ENCODE measurements at regions not wholly inside any gene's neighbourhood (a gene's known extent, or its start where the extent isn't known, plus 50 kb on each side); places are given as distances from the start of the nearest gene placed in this dataset.
"Not testable (repeated sequence)": the region's sequence is repeated elsewhere in the genome, so short reads cannot be mapped to it uniquely, and the experiment has no call there.

DNA sequence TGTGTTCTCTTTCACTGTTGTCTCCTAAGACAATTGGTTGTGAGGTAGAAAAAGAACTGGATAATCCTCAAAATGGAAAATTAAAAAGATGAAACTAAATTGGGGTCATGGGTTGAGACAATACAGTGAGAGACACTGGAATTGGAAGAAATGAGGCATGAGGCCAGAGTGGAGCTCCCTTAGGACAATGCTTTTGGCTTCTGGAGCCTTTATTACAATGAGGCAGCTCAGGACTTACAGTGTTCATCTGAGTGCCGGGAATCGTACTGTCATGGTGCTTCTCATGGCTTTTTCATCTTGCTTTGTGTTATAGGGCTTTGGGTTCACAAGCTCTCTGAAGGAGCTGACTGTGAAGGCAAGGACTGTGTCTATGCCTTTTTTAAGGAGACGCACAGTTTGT, 293.5 kb downstream of the SOX2 start:
- no peak for DNase-seq

DNA sequence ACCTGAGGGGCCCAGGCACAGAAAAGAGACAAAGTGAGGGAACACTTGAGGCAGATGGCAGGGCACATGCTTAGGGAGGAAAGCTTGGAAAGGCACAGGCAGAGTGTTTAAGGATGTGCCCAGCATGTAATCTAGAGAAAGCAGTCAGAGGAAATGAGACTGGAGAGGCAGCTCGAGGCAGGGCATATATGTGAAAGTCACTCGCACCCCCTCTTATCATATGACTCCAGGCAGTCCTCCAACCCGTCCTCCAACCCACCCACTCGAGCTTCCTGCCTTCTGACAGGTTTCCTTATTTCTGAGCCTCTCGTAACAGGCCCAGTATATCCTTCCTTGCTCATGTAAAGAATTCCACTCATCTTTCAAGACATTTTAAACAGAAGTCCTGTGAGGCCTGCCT, 294.0 kb downstream of the SOX2 start:
- no peak for DNase-seq

DNA sequence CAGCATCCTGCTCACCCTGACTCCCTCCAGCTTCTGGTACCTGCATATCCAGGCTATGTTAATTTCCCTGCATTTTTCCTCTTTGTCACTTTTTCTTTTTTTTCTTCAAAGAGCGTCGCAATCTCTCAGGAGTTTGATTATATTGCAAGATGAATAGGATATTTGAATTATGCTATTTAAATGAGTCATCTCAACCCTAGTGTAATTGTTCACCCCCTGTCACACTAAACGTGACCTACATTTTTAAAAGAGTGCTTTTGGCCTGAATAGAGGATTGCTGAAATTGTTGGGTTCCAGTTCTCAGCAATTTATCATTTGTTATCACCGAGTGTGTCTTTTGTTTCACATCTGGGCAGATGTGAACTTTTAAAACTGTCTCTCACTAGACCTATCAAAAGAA, 294.7 kb downstream of the SOX2 start:
- no peak for DNase-seq

DNA sequence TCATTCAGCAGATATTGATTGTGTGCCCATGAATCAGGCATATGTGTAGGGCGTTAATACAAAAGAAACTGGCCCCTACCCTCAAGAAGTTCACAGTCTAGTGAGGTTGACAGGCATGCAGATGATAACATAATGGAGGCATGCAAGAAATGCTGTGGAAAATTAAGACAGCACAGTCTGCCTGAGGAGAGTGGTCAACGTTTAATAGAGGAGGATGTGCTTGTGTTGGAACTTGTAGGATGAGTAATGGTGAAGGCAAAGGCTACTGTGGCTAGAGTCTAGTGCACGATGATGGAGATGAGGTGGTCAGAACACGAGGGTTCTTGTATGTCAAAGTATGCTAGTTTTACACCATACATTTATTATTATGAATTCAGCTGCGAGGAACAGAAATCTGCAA, 295.7 kb downstream of the SOX2 start:
- DNase-seq = no peak

DNA sequence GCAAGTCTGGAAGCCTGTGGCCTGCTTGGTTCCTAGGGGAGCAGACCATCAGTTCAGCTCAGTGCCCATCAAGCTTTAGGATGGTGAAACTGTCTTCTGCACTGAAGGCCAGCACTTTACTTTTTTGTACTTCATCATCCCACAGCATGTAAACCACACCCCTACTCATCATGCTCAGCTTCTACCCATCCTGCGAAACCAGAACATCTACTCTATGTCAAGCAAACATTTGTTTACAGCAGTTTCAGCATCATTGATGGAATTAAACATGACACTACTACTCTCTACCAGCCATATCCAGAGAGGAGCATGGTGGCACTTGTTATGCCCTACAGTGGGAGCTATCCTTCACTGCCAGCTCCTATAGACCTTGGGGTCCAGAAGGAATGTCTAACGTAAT, 306.6 kb downstream of the SOX2 start:
- no peak for DNase-seq

DNA sequence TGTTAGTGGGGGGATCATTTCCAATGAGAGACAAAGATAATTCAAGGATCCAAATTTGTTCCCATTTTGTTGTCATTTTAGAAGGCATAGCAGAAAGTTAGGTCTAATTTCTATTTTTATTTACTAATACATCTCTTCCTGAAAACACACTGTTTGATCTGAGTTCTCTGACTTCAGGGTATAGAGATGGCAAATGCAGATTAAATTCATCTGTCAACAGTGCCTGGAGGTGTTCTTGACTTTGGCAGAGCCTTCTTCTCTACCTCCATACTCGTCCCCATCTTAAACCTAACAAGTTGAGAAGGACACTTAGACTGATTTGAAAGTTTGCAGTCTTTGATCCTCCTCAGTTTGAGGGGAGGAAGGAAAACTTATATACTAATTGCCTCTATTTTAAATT, 308.2 kb downstream of the SOX2 start:
- DNase-seq = no peak

DNA sequence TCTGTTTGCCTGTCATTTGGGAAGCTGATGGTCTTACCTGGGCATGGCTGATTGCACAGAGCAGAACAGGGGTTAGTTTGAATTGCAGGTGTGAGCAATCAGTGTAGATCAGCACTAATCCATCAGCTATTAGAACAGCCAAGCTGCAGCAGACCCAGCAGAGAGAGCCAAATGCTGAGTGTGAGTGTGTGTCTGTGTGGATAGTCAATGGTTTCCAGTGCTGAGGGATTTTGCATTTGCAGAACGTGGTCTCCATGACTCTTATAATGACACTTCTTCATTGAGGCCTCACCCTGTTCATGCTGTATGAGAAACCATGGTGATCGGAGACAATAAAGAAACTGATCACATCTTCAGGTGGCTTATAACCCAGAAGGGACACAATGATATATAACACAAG, 312.1 kb downstream of the SOX2 start:
- DNase-seq = no peak

DNA sequence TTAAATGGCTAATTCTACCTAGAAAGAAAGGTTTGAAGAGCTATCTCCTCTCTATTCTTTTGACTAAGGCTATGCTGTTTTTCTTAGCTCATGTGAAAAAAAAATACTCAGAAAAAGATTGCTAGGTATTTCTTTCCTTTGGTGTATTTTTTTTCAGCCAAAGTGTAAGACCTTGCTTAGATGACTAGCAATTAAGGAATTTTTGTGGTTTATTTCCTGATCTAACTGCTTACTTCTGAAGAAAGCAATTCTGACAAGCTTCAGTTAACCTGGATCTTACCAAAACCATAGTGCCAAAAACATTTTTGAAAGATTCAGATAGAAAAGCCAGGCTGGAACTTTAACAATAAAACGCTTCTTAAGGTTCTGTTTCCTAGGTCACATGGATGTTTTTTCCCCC, 315.6 kb downstream of the SOX2 start:
- DNase-seq = no peak

DNA sequence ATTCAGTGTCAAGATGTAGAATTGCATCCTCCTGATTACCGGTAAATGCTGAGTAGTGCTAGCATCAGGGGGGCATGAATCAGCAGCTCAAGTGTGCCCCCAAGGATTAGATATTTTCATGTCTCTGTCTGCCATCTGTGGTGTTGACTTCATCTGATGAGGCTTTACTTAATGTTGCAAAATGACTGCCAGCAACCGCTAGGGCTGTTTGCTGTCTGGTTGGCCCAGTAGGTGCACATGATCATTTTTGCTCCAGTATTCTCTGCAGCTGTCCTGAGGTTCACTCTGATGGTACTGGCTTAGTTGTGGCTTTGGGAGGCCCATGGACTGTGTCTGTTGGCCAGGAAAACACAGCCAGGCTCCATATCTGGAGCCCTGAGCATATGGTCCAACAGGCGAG, 316.4 kb downstream of the SOX2 start:
- DNase-seq = no peak

DNA sequence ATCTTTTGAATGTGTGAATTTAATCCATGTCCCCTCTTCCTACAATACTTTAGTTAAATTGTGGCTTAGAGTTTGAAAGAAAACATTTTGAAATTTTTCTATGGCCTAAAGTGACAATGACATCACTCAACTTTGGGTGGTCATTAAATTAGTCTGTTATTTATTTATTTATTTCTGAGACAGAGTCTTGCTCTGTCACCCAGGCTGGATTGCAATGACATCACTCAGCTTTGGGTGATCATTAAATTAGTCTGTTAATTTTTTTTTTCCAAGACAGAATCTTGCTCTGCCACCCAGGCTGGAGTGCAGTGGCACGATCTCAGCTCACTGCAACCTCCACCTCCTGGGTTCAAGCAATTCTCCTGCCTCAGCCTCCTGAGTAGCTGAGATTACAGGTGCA, 322.5 kb downstream of the SOX2 start:
- DNase-seq = not testable (repeated sequence)

DNA sequence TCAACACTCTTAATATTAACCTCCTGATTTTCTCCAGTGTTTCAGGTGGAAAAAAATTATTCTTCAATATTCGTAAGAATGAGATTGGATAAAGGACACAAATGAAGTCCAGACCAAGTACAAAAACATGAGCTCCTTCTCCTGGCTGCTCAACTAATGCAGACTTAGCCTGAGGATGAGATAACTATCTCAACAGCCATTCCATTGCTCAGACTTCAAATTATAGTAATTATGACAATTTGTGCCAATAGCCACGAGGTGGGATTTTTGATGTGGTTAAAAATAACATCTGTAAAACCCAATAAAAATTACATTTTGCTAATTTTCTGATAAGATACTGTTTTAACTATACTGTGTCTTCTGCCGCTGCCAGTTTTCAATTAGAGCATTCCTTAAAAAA, 323.6 kb downstream of the SOX2 start:
- DNase-seq = no peak

DNA sequence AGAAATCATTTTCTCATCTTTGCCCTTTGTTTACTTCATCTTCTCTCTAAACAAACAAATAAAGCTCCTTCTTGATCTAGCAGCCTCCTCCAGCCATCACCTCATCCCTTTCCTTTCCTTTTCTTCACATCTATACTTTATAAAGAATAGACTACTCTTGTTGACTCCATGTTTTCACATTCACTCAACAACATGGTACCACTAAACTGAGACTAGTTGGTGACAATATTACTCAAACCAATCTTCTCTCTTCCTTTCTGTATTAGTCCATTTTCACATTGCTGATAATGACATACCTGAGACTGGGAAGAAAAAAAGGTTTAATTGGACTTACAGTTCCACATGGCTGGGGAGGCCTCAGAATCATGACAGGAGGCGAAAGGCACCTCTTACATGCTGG, 324.7 kb downstream of the SOX2 start:
- no peak for DNase-seq

DNA sequence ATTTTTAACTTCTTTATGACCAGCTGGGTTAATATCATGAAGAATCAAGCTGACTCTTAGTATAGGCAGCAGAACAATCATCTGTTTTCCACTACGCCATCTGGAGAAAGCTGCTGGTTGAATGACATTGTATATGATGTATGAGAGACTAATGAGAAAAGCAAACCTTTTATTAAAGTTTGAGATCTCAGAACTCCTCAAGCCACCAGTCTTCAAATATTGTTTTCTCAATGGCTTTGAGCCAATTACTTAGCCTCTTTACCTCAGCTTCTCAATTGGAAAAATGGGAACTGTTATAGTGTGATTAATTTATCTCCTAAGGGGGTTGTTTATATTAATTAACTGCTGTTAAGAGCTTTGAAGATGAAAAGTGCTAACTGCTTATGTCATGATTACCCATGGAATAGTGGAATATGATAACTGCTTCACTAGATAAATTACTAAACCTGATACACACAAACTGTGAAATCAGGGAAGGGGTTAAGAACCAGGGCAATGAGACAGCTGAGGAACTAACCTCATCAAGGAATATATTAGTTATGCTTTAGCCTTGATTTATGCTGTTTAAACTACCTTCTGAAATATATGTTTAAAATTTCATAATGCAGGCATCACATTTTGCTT, 330.1 kb downstream of the SOX2 start:
- DNase-seq = no peak

DNA sequence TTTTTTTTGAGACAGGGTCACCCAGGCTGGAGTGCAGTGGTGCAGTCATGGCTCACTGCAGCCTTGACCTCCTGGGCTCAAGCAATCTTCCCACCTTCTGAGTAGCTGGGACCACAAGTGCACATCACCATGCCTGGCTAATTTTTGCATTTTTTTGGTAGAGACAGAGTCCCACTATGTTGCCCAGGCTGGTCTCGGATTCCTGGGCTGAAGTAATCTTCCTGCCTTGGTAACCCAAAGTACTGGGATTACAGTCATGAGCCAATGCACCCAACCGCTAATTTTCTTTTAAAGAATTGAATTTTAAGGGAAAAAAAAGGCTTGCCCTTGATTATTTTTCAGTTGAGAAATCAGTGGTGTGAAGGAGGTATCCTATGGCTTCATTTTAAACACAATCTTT, 334.0 kb downstream of the SOX2 start:
- no peak for DNase-seq

DNA sequence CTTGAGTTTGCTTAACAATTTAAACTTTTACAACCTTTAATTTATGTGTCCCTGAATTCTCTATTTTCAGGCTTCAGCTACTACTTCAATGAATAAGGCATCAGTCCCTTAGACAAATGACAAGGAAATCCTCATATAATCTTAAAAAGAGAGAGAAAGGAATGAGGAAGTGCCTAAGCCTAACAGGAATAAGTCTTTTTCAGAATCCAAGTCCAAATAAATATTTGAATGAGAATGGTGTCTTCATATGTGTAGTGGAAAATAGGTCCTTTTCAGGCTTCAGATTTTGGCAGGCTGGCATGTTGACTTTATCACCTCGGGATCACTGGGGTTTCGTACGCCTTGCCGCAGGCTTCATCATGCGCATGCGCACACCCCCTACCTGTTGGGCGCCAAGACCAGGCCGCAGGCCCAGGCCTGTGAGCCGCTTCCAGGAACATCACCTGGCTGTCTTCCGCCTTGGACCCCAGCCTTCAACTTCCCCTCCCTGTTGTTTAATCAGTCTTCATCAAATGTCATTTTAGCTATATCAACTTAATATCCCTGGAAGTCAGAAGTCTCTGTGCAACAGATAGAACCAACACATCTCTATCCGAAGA, 334.5 kb downstream of the SOX2 start:
- no peak for DNase-seq

DNA sequence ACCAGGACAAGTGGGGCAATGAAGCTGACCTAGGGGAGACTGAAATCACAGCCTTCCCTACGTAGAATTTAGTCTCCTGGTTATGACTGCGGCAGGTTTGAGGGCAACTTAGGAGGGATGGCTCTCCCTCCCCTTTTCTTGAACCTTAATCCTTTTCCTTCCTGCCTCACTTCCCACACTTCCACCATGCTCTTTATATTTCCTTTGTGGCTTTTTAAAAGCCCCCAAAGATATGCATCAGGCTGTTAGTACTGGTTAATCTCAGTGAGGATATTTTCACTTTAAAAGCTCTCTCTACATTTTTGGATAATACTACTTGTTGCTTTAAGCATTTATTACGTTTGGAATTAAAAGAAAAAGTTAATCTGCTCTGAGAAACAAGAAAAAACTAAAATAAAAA, 339.2 kb downstream of the SOX2 start:
- no peak for DNase-seq

DNA sequence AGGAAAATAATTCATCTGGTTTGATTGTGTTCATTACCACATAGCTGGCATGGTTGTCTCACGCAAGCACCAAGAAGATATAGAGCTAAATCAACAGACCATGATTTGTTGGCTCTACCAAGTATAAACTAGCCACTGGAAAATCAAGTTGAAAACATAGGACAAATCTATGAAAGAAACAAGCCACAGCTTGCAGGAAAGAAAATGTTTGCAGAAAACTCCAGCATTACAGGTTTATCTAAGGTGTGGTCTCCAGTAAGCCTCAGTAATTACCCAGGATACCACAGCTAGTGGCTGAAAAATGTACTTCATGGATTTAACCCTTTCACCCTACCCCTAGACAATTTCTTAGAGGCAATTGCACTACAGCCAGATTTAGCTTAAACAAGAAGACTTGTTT, 340.6 kb downstream of the SOX2 start:
- DNase-seq = no peak

DNA sequence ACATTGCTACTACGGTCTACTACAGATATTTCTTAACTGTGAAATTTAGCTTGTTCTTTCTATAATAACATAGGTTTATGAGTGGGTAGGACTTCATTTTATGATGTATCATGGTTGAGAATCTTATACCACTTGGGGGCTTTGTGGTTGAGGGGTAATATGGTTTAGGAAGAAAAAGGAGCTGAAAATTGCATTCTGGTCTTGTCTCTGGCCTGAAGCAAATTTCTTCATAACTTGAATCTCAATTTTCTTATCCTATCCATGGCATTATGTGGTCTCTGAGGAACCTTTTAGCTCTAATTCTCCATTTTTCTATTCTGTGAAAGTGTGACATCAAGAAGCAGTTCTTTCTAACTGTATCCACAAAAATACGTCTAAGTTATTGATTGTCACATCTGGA, 341.0 kb downstream of the SOX2 start:
- no peak for DNase-seq

DNA sequence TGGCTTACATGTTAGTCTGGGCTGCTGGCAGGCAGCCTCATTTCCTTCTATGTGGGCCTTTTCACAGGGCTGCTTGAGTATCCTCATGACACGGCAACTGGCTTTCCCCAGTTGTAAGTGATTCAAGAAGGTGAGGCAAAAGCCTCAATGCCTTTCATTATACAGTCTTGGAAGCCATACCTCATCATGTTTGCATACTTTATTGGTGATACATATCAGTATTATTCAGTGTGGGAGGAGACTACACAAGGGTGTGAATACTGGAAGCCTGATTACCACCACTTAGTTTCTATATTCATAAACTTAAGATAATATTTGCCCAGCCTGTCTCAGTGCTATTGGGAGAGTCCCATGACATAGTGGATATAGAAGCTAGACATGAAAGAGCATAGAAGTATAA, 346.8 kb downstream of the SOX2 start:
- no peak for DNase-seq

DNA sequence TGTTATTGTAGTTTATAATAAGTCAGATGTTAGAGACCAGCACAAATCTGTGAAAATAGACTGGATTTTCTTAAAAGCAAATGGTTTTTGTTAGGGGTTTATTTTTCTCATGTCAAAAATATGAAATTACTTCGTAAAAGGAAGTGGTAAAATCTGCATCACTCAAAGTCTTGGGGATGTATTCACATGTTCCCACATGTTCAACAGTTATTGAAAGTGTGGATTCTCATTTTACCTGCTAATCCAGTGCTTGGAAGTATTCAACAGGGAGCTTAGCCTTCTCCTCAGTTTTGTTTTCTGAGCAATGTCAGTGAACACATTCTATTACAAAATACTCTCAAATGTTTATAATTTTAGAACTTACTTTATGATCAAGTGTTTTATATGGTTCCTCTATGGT, 352.0 kb downstream of the SOX2 start:
- no peak for DNase-seq

DNA sequence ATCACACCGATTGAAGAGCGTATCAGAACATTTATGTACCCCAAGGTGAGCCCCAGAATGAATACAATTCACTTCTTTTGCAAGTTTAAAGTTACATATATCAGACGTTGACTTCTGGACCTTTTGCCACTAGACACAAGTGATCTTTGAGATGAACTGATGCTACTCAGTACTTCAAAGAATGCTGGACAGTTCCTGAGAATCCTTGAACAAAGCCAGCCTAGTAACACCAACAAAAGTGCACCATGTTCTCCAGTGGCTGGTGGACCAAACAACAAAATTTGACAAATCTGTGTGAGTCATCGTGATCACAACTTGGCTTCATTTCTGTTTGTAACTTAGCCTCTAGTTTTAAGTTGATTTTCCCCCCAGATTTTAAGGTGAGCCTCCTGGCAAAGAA, 355.7 kb downstream of the SOX2 start:
- DNase-seq = no peak

DNA sequence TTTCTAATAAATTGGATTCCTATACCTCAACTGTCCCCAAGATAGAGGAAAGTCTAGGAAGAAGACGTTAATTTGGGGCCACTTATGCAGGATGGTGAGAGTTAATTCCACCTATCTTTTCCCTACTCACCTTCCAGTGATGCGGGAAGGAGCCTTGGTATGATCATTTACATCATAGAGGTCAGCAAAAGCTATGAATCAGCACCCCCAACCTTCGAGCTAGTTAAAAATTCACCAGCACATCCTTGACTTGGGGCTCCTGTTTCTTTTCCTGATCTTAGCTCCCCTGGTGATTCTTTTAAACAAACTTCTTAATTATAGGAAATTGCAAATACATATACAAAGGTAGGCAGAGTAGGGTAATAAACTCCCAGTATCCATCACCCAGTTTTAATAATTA, 366.6 kb downstream of the SOX2 start:
- no peak for DNase-seq

DNA sequence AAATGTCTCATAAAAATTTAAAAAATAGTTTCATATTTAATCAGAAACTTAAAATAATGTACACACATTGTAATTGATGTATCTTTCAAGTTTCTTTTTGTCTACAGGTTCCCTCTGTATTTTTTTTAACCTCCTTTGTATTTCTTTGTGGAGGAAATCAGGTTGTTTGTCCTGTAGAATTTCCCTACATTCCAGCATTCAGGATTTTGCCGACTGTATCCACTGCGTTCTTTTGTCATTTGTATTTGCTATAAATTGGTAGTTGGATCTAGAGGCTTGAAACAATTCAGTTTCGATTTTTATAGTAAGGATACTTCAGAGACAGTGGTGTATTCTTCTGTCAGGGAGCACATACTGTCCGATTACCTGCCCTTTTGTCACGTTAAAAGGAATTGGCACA, 367.2 kb downstream of the SOX2 start:
- no peak for DNase-seq

DNA sequence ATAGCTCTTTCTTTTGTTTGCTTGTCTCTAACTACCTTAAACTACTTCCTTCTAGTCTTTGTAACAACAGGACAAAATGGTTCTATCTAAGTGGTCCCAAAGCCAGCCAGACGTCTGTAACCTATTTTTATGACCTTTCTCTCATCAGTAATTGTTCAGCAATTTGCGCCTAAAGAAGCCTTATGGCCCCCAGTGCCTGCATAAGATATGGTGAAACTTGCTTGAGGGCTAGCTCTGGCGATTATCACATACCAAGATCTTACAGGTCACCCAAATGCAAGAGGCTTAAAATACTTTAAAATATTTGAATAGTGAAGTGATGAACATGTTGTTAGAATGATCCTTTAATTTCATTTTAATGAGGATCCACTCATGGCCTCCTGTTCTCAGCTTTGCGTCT, 369.4 kb downstream of the SOX2 start:
- DNase-seq = no peak

DNA sequence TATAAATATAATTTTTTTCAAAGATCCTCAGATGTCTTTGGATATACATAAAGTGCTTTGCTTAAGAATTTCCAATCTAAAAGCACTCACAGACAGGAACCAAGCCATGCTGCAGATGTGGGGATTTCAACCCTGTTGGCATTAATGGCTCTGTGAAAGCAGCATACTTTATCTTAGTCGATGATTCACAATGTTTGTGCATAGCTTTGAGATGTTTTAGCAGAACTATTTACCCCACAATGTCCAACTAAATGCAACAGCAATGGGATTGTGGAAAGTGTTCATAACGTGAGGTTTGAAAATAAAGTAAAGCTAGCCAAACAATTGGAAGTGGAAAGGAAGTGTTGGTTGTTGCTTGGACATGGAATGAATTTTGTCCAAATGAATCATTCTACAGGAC, 371.4 kb downstream of the SOX2 start:
- no peak for DNase-seq

Measured in stimulated activated naive CD4-positive, alpha-beta T cell (primary cell).